ENCODE measurements at regions not wholly inside any gene's neighbourhood (a gene's known extent, or its start where the extent isn't known, plus 50 kb on each side); places are given as distances from the start of the nearest gene placed in this dataset.
"Not testable (repeated sequence)": the region's sequence is repeated elsewhere in the genome, so short reads cannot be mapped to it uniquely, and the experiment has no call there.

DNA sequence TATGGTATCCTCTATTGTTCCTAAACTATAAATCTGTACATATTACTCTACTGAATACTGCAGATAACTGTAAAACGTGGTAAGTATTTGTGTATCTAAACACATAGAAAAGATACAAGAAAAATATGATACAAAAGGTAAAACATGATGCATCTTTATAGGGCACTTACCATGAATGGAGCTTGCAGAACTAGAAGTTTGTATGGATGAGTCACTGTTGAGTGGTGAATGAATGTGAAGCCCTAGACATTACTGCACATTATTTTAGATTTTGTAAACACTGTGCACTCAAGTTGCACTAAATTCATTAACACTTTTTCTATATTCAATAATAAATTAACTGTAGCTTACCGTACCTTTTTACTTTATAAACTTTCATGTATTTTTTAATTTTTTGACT, 357.5 kb downstream of the ZWINT start:
- no peak for DNase-seq
- H3K27me3 ChIP-seq (ENCODE audit: insufficient read depth, low read depth, severe bottlenecking) = no peaks in the 10 kb centered on the region
- no peak overlapping the region for H3K27ac ChIP-seq
- TF ChIP-seq, protein P1, sequence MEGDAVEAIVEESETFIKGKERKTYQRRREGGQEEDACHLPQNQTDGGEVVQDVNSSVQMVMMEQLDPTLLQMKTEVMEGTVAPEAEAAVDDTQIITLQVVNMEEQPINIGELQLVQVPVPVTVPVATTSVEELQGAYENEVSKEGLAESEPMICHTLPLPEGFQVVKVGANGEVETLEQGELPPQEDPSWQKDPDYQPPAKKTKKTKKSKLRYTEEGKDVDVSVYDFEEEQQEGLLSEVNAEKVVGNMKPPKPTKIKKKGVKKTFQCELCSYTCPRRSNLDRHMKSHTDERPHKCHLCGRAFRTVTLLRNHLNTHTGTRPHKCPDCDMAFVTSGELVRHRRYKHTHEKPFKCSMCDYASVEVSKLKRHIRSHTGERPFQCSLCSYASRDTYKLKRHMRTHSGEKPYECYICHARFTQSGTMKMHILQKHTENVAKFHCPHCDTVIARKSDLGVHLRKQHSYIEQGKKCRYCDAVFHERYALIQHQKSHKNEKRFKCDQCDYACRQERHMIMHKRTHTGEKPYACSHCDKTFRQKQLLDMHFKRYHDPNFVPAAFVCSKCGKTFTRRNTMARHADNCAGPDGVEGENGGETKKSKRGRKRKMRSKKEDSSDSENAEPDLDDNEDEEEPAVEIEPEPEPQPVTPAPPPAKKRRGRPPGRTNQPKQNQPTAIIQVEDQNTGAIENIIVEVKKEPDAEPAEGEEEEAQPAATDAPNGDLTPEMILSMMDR (IDR thresholded peaks at IDR 0.05; ENCODE audit: low read depth, low read length) = no peak
- H3K9me3 ChIP-seq (ENCODE audit: severe bottlenecking) = no peaks in the 10 kb centered on the region
- no peak overlapping the region for H3K4me3 ChIP-seq (ENCODE audit: low read depth, low read length)
- no peaks in the 10 kb centered on the region for H3K36me3 ChIP-seq

DNA sequence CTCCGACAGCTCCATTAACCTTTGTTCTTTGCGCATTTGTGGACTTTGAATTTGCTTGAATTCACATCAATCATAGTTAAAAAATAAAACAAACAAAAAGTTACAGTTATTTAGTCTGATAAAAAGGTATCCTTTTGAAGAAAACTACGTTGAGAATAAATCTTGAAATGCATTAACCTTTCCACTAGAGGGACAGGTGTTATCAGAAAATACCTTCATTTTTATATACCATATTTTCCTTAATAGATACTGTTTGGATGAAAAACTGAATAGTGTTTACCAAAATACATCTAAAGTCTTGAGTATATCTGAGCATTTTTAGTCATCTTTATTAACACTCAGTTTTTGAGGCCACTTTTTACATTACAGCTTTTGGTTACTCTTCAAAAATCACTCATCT, 371.9 kb downstream of the ZWINT start:
- Histone ChIP-seq H3K9me3 (ENCODE audit: severe bottlenecking) (no peaks in the 10 kb centered on the region), H3K4me3 (ENCODE audit: low read depth, low read length) (no peak overlapping the region), H3K36me3 (no peaks in the 10 kb centered on the region), H3K27ac (no peak overlapping the region), H3K27me3 (ENCODE audit: insufficient read depth, low read depth, severe bottlenecking) (no peaks in the 10 kb centered on the region)
- TF ChIP-seq, protein P1 (IDR thresholded peaks at IDR 0.05; ENCODE audit: low read depth, low read length) = no peak
- DNase-seq = no peak

DNA sequence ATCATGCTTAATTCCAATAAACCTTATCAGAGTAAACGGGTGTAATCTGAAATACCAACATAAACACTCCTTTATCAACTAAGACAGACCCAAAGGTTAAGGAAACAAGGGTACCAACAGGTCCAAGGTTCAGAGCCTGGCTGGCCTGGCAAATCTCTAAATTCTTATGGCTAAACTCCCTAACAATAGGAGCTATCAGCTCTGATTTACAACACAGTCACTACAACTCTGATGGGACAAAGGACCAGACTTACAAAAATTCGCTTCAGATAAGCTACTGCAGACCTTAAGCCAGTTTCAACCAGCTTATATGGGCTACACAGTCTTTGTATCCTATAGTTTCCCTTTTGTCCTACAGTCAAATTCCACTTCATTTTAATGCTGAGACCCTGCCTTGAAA, 381.9 kb downstream of the ZWINT start:
- H3K27ac ChIP-seq = no peak overlapping the region
- no peak for DNase-seq
- H3K36me3 ChIP-seq = no peaks in the 10 kb centered on the region
- no peaks in the 10 kb centered on the region for H3K27me3 ChIP-seq (ENCODE audit: insufficient read depth, low read depth, severe bottlenecking)
- H3K9me3 ChIP-seq (ENCODE audit: severe bottlenecking) = no peaks in the 10 kb centered on the region
- no peak overlapping the region for H3K4me3 ChIP-seq (ENCODE audit: low read depth, low read length)
- TF ChIP-seq, protein P1 (IDR thresholded peaks at IDR 0.05; ENCODE audit: low read depth, low read length) = no peak

DNA sequence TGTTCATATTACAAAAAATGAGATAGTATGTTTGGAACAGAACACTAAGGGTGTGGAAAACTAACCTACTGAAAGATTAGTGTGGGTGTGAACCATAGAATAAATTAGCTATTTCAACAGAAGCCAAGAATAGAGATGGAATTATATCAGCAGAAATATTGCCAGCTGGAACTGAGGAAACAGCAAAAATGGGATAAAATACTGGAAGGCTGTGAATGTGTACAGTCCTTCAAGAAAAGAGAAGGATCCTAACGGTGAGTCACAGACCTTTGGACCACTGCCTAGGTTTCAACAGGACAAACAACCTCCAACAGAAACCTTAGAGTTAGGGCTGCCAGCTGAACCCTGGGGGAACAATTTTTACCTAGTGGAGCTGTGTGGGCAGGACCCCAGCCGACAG, 395.0 kb downstream of the ZWINT start:
- H3K9me3 ChIP-seq (ENCODE audit: severe bottlenecking) = no peaks in the 10 kb centered on the region
- no peaks in the 10 kb centered on the region for H3K36me3 ChIP-seq
- no peak for DNase-seq
- H3K27me3 ChIP-seq (ENCODE audit: insufficient read depth, low read depth, severe bottlenecking) = no peaks in the 10 kb centered on the region
- no peak overlapping the region for H3K27ac ChIP-seq
- TF ChIP-seq, protein P1 (IDR thresholded peaks at IDR 0.05; ENCODE audit: low read depth, low read length) = no peak
- no peak overlapping the region for H3K4me3 ChIP-seq (ENCODE audit: low read depth, low read length)

DNA sequence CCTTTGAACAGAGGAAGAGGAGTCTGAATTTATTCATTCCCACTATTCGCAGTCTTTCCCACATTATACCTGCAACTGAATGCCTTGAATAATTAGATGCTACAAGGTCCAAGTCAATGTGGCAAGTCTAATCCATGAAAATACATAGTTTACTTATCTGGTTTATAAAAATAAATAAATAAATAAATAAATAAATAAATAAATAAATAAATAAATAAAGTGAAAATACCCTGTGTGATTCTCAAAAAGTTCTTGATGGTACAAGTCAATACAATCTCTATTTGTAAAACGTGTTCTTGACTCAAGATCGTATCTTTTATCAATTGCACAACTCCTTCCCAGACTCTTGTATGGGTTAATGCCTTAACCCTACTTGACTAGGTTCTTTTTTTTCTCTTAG, 417.7 kb downstream of the ZWINT start:
- no peaks in the 10 kb centered on the region for H3K36me3 ChIP-seq
- H3K9me3 ChIP-seq (ENCODE audit: severe bottlenecking) = peaks cover 4% of the 10 kb centered on the region
- TF ChIP-seq, protein P1 (IDR thresholded peaks at IDR 0.05; ENCODE audit: low read depth, low read length) = no peak
- H3K4me3 ChIP-seq (ENCODE audit: low read depth, low read length) = no peak overlapping the region
- no peaks in the 10 kb centered on the region for H3K27me3 ChIP-seq (ENCODE audit: insufficient read depth, low read depth, severe bottlenecking)
- no peak for DNase-seq
- H3K27ac ChIP-seq = no peak overlapping the region

DNA sequence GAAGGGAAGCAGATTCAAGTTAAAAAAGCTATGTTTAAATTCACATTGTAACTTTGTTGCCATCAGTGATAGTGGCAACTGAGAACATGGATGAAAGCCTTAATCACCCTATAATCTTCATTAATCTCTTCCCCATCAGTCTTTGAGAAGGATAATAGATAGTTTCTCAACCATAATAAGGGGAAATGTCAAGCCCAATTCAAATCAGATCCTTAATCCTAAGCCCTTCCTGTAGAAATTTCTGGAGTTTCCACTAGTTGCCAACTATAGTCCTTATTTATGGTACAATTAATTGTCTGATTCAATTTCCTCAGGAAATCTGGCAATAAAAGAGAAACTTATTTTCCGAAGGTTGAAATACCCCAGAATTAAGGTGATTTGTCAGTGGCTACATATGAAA, 431.8 kb downstream of the ZWINT start:
- H3K27ac ChIP-seq = no peak overlapping the region
- no peak for DNase-seq
- TF ChIP-seq, protein P1 (IDR thresholded peaks at IDR 0.05; ENCODE audit: low read depth, low read length) = no peak
- H3K36me3 ChIP-seq = no peaks in the 10 kb centered on the region
- H3K27me3 ChIP-seq (ENCODE audit: insufficient read depth, low read depth, severe bottlenecking) = peaks cover 7% of the 10 kb centered on the region
- H3K4me3 ChIP-seq (ENCODE audit: low read depth, low read length) = no peak overlapping the region
- no peaks in the 10 kb centered on the region for H3K9me3 ChIP-seq (ENCODE audit: severe bottlenecking)

DNA sequence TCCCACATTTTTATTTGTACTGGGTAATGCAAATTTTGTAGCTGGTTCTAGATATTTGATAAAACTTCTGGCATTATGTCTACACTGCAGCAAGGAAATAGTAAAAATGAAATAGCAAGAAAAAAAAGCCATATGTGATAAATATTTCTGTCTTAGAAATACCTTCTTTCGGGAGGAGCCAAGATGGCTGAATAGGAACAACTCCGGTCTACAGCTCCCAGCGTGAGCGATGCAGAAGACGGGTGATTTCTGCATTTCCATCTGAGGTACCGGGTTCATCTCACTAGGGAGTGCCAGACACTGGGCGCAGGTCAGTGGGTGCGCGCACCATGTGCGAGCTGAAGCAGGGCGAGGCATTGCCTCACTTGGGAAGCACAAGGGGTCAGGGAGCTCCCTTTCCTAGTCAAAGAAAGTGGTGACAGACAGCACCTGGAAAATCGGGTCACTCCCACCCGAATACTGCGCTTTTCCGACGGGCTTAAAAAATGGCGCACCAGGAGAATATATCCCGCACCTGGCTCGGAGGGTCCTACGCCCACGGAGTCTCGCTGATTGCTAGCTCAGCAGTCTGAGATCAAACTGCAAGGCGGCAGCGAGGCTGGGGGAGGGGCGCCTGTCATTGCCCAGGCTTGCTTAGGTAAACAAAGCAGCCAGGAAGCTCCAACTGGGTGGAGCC, 461.4 kb downstream of the ZWINT start:
- not testable (repeated sequence) for H3K27ac ChIP-seq; H3K36me3 ChIP-seq; H3K9me3 ChIP-seq (ENCODE audit: severe bottlenecking); DNase-seq; H3K27me3 ChIP-seq (ENCODE audit: insufficient read depth, low read depth, severe bottlenecking); H3K4me3 ChIP-seq (ENCODE audit: low read depth, low read length)
